Thyroid gland (tissue), 4 donors: ENCODE measurements at regions not wholly inside any gene's neighbourhood (a gene's known extent, or its start where the extent isn't known, plus 50 kb on each side); places are given as distances from the start of the nearest gene placed in this dataset.

Experiments
- POLR2A ChIP-seq, 2 donors: fragments of 450-650 bp; IDR thresholded peaks; one replicate each; pipeline ENCODE4 v1.6.1; 2017; ENCODE audit warnings: antibody characterized with exemption in 2 of 2, mild to moderate bottlenecking in 2 of 2, moderate library complexity in 1 of 2
- TF ChIP-seq, protein P1 (sequence below), 6 experiments: fragments of 200-600 bp in 3 of 6; fragments of 450-650 bp in 3 of 6; sonication (generic) in 3 of 6; IDR thresholded peaks; one replicate each; pipeline ENCODE4 v1.5.1; 2016 to 2019; ENCODE audit warnings: antibody characterized with exemption in 6 of 6, mild to moderate bottlenecking in 2 of 6, inconsistent platforms in 1 of 6, moderate library complexity in 1 of 6

DNA sequence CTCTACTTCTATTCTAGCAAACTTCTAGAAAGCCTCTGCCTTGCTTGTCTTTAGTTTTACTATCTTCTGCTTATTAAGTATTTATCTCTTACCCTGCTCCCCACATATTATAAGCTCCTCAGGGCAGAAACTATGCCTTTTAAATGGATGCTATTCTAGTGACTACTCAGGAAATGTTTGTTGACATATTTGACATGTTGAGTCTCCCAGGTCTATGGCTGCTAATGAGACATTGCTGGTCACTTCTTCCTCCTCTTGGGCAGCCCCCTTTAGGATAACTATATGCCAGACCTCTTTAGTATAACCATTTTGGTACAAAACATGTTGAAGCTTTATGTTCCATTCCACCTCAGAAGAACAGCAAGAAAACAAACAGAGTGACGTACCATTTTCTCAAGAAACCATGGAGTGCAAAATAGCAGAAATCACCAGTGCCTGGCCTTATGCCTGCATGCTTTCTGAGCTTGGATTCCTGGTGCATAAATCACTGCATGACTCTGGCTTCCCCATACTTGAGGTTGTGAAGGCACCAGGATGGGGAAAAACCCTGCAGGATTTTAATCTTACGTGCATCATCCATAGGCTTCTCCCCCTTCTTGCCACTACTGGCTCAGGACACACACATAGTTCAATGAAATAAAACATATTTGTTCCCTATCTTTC, 202.6 kb downstream of the TMX1 start:
- no peak for TF ChIP-seq POLR2A (IDR thresholded peaks at IDR 0.05)
- TF ChIP-seq, protein P1, sequence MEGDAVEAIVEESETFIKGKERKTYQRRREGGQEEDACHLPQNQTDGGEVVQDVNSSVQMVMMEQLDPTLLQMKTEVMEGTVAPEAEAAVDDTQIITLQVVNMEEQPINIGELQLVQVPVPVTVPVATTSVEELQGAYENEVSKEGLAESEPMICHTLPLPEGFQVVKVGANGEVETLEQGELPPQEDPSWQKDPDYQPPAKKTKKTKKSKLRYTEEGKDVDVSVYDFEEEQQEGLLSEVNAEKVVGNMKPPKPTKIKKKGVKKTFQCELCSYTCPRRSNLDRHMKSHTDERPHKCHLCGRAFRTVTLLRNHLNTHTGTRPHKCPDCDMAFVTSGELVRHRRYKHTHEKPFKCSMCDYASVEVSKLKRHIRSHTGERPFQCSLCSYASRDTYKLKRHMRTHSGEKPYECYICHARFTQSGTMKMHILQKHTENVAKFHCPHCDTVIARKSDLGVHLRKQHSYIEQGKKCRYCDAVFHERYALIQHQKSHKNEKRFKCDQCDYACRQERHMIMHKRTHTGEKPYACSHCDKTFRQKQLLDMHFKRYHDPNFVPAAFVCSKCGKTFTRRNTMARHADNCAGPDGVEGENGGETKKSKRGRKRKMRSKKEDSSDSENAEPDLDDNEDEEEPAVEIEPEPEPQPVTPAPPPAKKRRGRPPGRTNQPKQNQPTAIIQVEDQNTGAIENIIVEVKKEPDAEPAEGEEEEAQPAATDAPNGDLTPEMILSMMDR (IDR thresholded peaks at IDR 0.05): no peak
